K562 (cell line): ENCODE measurements at regions not wholly inside any gene's neighbourhood (a gene's known extent, or its start where the extent isn't known, plus 50 kb on each side); places are given as distances from the start of the nearest gene placed in this dataset.

Experiments used
- AFF1 ChIP-seq, 2 experiments: fragments of 450-650 bp; IDR thresholded peaks; 2 replicates each; pipeline ENCODE4 v1.6.1; 2018; ENCODE audit warnings: mild to moderate bottlenecking in 2 of 2, low read depth in 1 of 2; ENCODE audit not compliant: partially characterized antibody in 2 of 2
- MAZ ChIP-seq, 2 experiments: fragments of 450-650 bp in 1 of 2; sonication (generic) in 1 of 2; formaldehyde crosslinking; IDR thresholded peaks in 1 of 2; conservative IDR thresholded peaks in 1 of 2; 2 replicates each; pipeline versions ENCODE4 v1.4.0 to v1.5.0; 2020; ENCODE audit warnings: mild to moderate bottlenecking in 1 of 2, missing genetic modification reagents in 1 of 2
- NCOA4 ChIP-seq: fragments of 450-650 bp; IDR thresholded peaks from 2 replicates; pipeline ENCODE4 v1.6.1; 2018; ENCODE audit warnings: mild to moderate bottlenecking; ENCODE audit not compliant: partially characterized antibody
- TEAD1 ChIP-seq, 2 experiments: fragments of 450-650 bp in 1 of 2; sonication (generic) in 1 of 2; formaldehyde crosslinking; IDR thresholded peaks; 2 replicates each; pipeline versions ENCODE4 v1.4.0 to v1.8.0; 2020 to 2022; ENCODE audit warnings: mild to moderate bottlenecking in 2 of 2, missing genetic modification reagents in 1 of 2
- ZNF224 ChIP-seq: sonication (generic); formaldehyde crosslinking; IDR thresholded peaks from 2 replicates; pipeline ENCODE4 v1.8.0; 2022; ENCODE audit warnings: mild to moderate bottlenecking, missing genetic modification reagents
- ZNF589 ChIP-seq: fragments of 200-800 bp; sonication (Bioruptor generic); IDR thresholded peaks from 2 replicates; pipeline ENCODE4 v1.6.1; 2016; ENCODE audit warnings: low read depth, missing genetic modification characterization, missing compliant biosample characterization
- ZNF655 ChIP-seq: fragments of 250-450 bp; sonication (Bioruptor Pico); IDR thresholded peaks from 2 replicates; pipeline ENCODE4 v1.5.0; 2021

GRCh38 chr6:97663252-97663651 is 380.2 kb upstream of the MMS22L start (continued):
- TF ChIP-seq ZNF655 (CRISPR knock-in tag) = no peak
- no peak for TF ChIP-seq TEAD1 (CRISPR knock-in tag; IDR thresholded peaks at IDR 0.05)
- no peak for TF ChIP-seq AFF1 (IDR thresholded peaks at IDR 0.05; ENCODE audit: low read depth in 1 of 2, partially characterized antibody in 2 of 2)
- no peak for TF ChIP-seq MAZ (CRISPR knock-in tag; conservative IDR thresholded peaks at IDR 0.05 in 1 of 2, IDR thresholded peaks at IDR 0.05 in 1 of 2)
- no peak for TF ChIP-seq ZNF589 (CRISPR knock-in tag)
- no peak for TF ChIP-seq ZNF224 (CRISPR knock-in tag)
- no peak for TF ChIP-seq NCOA4
